HL-60 (cell line): ENCODE measurements at regions not wholly inside any gene's neighbourhood (a gene's known extent, or its start where the extent isn't known, plus 50 kb on each side); places are given as distances from the start of the nearest gene placed in this dataset.

Experiments used
- POLR2AphosphoS5 ChIP-seq: IDR thresholded peaks from 2 replicates; pipeline ENCODE4 v1.6.1; 2012; ENCODE audit warnings: low read depth
- REST ChIP-seq: IDR thresholded peaks from 2 replicates; pipeline ENCODE4 v1.6.1; 2012; ENCODE audit warnings: low read depth; ENCODE audit not compliant: insufficient replicate concordance

- TF ChIP-seq REST (no peak), POLR2AphosphoS5 (no peak)
These were observed 236.7 kb upstream of the CCNH start for GRCh38 chr5:87649455-87649854.
